Type B pancreatic cell (in vitro differentiated cells): ENCODE measurements at regions not wholly inside any gene's neighbourhood (a gene's known extent, or its start where the extent isn't known, plus 50 kb on each side); places are given as distances from the start of the nearest gene placed in this dataset.
"Not testable (repeated sequence)": the region's sequence is repeated elsewhere in the genome, so short reads cannot be mapped to it uniquely, and the experiment has no call there.

Source experiments
- DNase-seq: peaks from one replicate; pipeline ENCODE4 v3.0.0; 2021; ENCODE audit warnings: mixed read lengths; ENCODE audit not compliant: unreplicated experiment; ENCODE audit errors: extremely low spot score
- H3K27ac Mint-ChIP-seq: 2 replicates; pipeline ENCODE4 v1.8.0; 2021; ENCODE audit warnings: mild to moderate bottlenecking, mixed read lengths
- H3K27me3 Mint-ChIP-seq: 2 replicates; pipeline ENCODE4 v1.8.0; 2021; ENCODE audit warnings: mixed read lengths
- H3K36me3 Mint-ChIP-seq: 2 replicates; pipeline ENCODE4 v1.8.0; 2021; ENCODE audit warnings: mixed read lengths
- H3K4me1 Mint-ChIP-seq: one replicate; pipeline ENCODE4 v1.8.0; 2021; ENCODE audit warnings: mixed read lengths; ENCODE audit not compliant: unreplicated experiment
- H3K4me3 Mint-ChIP-seq: 2 replicates; pipeline ENCODE4 v1.8.0; 2021; ENCODE audit warnings: mild to moderate bottlenecking, mixed read lengths
- H3K9me3 Mint-ChIP-seq: 2 replicates; pipeline ENCODE4 v1.8.0; 2021; ENCODE audit warnings: mixed read lengths
- TF ChIP-seq, protein P1 (sequence below): fragments of 200-600 bp; sonication (generic); conservative IDR thresholded peaks from 2 replicates; pipeline ENCODE4 v1.5.0; 2021; ENCODE audit warnings: antibody characterized with exemption, mild to moderate bottlenecking

DNA sequence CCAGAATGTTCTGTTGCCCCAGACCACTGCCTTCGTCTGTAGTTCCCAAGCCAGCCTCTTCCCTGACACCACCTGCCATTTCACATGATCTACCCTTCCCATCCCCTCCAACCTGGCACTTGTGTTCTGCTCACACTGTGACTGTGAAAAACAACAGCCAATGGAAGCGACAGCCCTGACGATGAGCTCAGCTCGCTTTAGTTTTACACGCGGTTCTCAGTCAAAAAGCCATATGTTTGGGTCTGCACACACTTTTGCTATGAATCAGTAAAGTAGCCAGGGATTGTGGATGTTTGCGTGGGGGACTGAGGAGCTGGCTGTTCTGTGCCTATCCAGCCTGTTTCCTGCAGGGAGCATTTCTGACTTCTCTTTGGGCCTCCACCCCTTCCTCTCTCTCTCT is 282.7 kb downstream of the WDR11 start:
- Mint-ChIP-seq H3K9me3 (no peaks in the 10 kb centered on the region), H3K4me3 (no peak overlapping the region), H3K27ac (no peak overlapping the region), H3K27me3 (peaks cover 4% of the 10 kb centered on the region), H3K36me3 (no peaks in the 10 kb centered on the region), H3K4me1 (peaks cover 13% of the 10 kb centered on the region)
- no peak for DNase-seq
- TF ChIP-seq, protein P1, sequence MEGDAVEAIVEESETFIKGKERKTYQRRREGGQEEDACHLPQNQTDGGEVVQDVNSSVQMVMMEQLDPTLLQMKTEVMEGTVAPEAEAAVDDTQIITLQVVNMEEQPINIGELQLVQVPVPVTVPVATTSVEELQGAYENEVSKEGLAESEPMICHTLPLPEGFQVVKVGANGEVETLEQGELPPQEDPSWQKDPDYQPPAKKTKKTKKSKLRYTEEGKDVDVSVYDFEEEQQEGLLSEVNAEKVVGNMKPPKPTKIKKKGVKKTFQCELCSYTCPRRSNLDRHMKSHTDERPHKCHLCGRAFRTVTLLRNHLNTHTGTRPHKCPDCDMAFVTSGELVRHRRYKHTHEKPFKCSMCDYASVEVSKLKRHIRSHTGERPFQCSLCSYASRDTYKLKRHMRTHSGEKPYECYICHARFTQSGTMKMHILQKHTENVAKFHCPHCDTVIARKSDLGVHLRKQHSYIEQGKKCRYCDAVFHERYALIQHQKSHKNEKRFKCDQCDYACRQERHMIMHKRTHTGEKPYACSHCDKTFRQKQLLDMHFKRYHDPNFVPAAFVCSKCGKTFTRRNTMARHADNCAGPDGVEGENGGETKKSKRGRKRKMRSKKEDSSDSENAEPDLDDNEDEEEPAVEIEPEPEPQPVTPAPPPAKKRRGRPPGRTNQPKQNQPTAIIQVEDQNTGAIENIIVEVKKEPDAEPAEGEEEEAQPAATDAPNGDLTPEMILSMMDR = no peak

DNA sequence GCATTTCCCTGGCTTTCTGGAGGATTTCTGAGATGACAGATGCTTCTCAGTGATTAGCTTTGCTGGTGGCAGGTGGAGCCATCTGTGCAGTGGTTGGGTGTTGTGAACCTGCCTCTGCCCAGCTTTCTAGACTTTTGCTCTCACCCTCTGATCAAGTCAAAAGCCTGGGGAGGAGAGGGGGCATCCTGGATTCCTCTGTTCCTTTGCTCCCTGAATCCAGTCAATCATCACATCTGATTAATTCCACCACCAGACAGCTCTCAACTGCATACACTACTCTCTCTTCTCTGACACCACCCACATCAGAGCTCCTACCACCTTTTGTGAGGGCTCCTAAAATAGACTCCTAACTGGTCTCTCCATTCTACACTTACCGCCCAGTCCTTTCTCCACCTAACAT is 283.5 kb downstream of the WDR11 start:
- Mint-ChIP-seq H3K4me3 (no peak overlapping the region), H3K27me3 (peaks cover 4% of the 10 kb centered on the region), H3K9me3 (no peaks in the 10 kb centered on the region), H3K4me1 (peaks cover 7% of the 10 kb centered on the region), H3K36me3 (no peaks in the 10 kb centered on the region), H3K27ac (no peak overlapping the region)
- TF ChIP-seq, protein P1 = no peak
- no peak for DNase-seq

DNA sequence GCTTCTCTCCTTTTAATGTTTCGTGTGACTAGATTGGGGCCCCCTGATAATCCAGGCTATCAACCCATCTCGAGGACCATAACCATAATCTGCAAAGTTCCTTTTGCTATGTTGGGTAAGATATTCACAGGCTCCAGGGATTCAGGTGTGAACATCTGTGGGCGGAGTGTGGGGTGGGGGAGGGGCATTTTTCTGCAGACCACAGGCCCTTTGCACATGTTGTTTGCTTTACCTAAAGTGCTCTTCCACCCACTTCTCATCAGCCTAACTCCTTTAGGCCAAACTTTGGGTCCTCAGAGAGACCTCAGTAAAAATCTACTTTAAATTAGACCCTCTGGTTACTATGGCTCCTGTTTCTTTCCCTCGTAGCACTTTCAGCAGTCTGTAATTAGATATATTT is 284.4 kb downstream of the WDR11 start:
- Mint-ChIP-seq H3K36me3 (no peaks in the 10 kb centered on the region), H3K27me3 (peaks cover 4% of the 10 kb centered on the region), H3K4me3 (no peak overlapping the region), H3K27ac (no peak overlapping the region), H3K4me1 (peaks cover 7% of the 10 kb centered on the region), H3K9me3 (no peaks in the 10 kb centered on the region)
- TF ChIP-seq, protein P1 = no peak
- no peak for DNase-seq

DNA sequence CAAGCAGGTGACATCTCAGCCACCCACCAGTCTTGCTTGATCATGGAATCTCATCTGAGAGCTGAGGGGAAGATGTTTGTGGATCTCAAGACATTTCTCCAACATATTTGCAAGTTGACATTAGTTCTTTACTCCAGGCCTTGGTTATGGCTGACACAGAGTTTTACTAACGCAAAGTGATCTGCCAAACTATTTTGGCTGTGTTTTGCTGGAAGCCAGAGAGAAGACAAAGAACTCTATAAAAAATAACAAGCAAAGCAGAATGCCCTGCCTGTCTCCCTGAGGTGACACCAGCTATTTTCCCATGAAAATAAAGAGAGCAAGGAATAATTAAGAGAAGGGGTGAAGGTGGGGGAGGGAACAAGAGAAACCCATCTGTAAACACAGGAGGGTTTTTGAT is 286.4 kb downstream of the WDR11 start:
- TF ChIP-seq, protein P1 = no peak
- Mint-ChIP-seq H3K4me1 (peaks cover 7% of the 10 kb centered on the region), H3K4me3 (no peak overlapping the region)

DNA sequence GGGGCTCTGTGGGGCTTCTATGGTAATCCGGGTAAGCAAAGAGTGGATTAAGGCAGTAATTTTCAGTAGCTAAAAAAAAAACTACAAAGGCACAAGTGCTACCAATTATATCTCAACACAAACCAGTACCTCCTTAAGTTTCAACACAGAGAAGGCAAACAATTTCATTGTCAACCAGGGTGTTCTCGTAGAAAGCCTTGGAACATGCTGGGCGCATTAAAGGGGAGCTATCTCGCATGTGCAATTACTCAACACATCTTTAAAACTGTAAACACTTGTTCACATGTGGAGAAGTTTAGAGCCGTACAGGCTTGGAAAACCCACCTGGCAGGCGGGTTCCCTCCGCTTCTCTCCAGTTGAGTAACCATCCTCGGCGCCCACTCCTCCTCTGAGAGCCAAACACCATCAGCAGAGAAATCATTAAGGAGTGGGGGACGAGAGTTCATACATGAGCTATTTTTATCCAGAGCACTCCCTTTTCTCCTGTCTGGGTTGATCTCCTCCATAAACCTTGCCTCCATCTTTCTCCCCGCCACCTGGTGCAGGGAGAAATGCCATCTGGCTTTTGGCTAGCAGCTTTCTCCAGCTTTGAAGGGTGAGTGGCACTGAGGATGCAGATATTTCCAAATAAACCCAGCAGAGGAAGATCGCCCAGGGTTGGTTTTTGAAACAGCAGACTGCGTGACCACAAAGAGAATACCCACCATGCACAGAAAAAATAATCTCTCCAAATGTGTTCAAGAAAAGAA is 287.1 kb downstream of the WDR11 start:
- peaks cover 4% of the 10 kb centered on the region for H3K27me3 Mint-ChIP-seq
- DNase-seq = no peak
- peaks cover 7% of the 10 kb centered on the region for H3K4me1 Mint-ChIP-seq
- no peak overlapping the region for H3K4me3 Mint-ChIP-seq
- TF ChIP-seq, protein P1 = no peak
- H3K36me3 Mint-ChIP-seq = no peaks in the 10 kb centered on the region
- H3K27ac Mint-ChIP-seq = no peak overlapping the region
- no peaks in the 10 kb centered on the region for H3K9me3 Mint-ChIP-seq

More for the DNA sequence above, 286.4 kb downstream of the WDR11 start:
- DNase-seq = no peak
- Mint-ChIP-seq H3K27me3 (peaks cover 4% of the 10 kb centered on the region), H3K36me3 (no peaks in the 10 kb centered on the region), H3K27ac (no peak overlapping the region), H3K9me3 (no peaks in the 10 kb centered on the region)

DNA sequence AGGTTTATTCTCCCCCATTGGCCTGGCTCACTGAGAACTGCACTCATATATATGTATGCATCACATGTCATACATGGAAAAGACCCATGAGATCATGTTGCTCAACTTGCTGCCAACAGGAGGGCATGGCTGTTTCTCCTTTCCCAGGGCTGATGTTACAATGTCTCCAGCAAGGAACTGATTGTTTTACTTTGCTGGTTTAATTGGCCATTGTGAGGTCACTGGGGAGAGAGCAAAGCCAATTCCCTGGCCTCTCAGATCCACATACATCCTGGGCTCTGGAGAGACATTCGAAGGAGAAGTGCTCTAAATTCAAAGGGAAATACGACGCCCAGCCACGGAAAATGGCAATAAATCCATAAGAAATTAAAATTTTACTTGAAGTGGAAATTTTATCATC is 287.8 kb downstream of the WDR11 start:
- H3K36me3 Mint-ChIP-seq = no peaks in the 10 kb centered on the region
- peaks cover 7% of the 10 kb centered on the region for H3K4me1 Mint-ChIP-seq
- H3K4me3 Mint-ChIP-seq = no peak overlapping the region
- TF ChIP-seq, protein P1 = no peak
- H3K27me3 Mint-ChIP-seq = peaks cover 4% of the 10 kb centered on the region
- no peak overlapping the region for H3K27ac Mint-ChIP-seq
- no peaks in the 10 kb centered on the region for H3K9me3 Mint-ChIP-seq
- DNase-seq = no peak

DNA sequence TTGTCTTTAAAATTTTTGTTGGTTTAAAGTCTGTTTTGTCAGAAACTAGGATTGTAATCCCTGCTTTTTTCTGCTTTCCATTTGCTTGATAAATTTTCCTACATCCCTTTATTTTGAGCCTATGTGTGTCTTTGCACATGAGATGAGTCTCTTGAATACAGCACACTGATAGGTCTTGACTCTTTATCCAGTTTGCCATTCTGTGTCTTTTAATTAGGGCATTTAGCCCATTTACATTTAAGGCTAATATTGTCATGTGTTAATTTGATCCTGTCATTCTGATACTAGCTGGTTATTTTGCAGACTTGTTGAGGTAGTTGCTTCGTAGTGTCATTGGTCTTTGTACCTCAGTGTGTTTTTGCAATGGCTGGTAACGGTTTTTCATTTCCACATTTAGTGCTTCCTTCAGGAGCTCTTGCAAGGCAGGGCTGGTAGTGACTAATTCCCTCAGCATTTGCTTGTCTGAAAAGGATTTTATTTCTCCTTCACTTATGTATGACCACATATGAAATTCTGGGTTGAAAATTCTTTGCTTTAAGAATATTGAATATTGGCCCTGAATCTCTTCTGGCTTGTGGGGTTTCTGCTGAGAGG is 294.7 kb downstream of the WDR11 start:
- DNase-seq, H3K27me3 Mint-ChIP-seq, H3K4me1 Mint-ChIP-seq, H3K4me3 Mint-ChIP-seq, H3K27ac Mint-ChIP-seq: not testable (repeated sequence)
- H3K36me3 Mint-ChIP-seq = peaks cover 14% of the 10 kb centered on the region
- peaks cover 14% of the 10 kb centered on the region for H3K9me3 Mint-ChIP-seq
